K562 (cell line): ENCODE measurements at regions not wholly inside any gene's neighbourhood (a gene's known extent, or its start where the extent isn't known, plus 50 kb on each side); places are given as distances from the start of the nearest gene placed in this dataset.

Source experiments
- CC2D1A ChIP-seq: fragments of 450-650 bp; IDR thresholded peaks from 2 replicates; pipeline ENCODE4 v1.6.1; 2017; ENCODE audit warnings: mild to moderate bottlenecking
- CXXC5 ChIP-seq: fragments of 250-450 bp; sonication (Bioruptor Pico); IDR thresholded peaks from 2 replicates; pipeline ENCODE4 v1.8.0; 2022; ENCODE audit warnings: inconsistent platforms, mild to moderate bottlenecking, moderate library complexity
- PRPF4 ChIP-seq: fragments of 200-400 bp; formaldehyde crosslinking; IDR thresholded peaks from one replicate; pipeline ENCODE4 v1.6.1; 2017; ENCODE audit warnings: low read length, low read depth, mild to moderate bottlenecking; ENCODE audit not compliant: insufficient read depth, poor library complexity, severe bottlenecking
- PTTG1 ChIP-seq: fragments of 450-650 bp; IDR thresholded peaks from 2 replicates; pipeline ENCODE4 v1.6.1; 2016; ENCODE audit warnings: low read depth, mild to moderate bottlenecking, missing genetic modification characterization, missing compliant biosample characterization
- ZBTB5 ChIP-seq: fragments of 450-650 bp; IDR thresholded peaks from 2 replicates; pipeline ENCODE4 v1.6.1; 2017; ENCODE audit warnings: antibody characterized with exemption
- ZFX ChIP-seq: sonication (generic); formaldehyde crosslinking; IDR thresholded peaks from 2 replicates; pipeline ENCODE4 v1.8.0; 2022; ENCODE audit warnings: mild to moderate bottlenecking, missing genetic modification reagents, moderate library complexity
- ZNF695 ChIP-seq: fragments of 450-650 bp; formaldehyde crosslinking; IDR thresholded peaks from 2 replicates; pipeline ENCODE4 v1.4.0; 2020; ENCODE audit warnings: mild to moderate bottlenecking, moderate library complexity
- ZSCAN29 ChIP-seq: fragments of 450-650 bp; IDR thresholded peaks from 2 replicates; pipeline ENCODE4 v1.6.1; 2017
- TF ChIP-seq, protein P1 (sequence below), 2 experiments: fragments of 200-800 bp in 1 of 2; sonication (Bioruptor generic) in 1 of 2; sonication (generic) in 1 of 2; formaldehyde crosslinking in 1 of 2; IDR thresholded peaks in 1 of 2; conservative IDR thresholded peaks in 1 of 2; 2 replicates each; pipeline versions ENCODE4 v1.5.0 to v1.6.1; 2016 to 2020; ENCODE audit warnings: missing compliant biosample characterization in 1 of 2, missing genetic modification characterization in 1 of 2, missing genetic modification reagents in 1 of 2
- TF ChIP-seq, protein P2 (sequence below): fragments of 250-450 bp; sonication (Bioruptor Pico); IDR thresholded peaks from 2 replicates; pipeline ENCODE4 v1.4.0; 2020; ENCODE audit warnings: borderline replicate concordance
- TF ChIP-seq, protein P3 (sequence below): fragments of 450-650 bp; formaldehyde crosslinking; IDR thresholded peaks from 2 replicates; pipeline ENCODE4 v1.4.0; 2020; ENCODE audit warnings: mild to moderate bottlenecking, moderate library complexity

DNA sequence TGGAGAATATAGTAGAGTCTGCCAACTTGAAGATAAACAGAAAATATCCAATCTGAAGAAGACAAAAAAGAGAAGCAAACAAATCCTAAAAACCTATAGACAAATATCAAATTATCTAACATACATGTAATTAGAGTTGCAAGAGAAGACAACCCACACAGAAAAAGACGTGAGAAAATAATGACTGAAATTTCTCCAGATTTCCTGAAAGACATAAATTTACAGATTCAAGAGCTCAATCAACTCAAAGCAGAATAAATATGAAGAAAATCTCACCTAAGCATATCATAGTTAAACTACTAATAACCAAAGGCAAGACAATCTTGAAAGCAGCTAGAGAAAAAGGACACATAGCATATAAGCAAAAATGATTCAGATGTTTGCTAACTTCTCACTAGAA lies 261.2 kb upstream of the NFIA start (continued):
- TF ChIP-seq PTTG1 (tag) (no peak), PRPF4 (no peak), ZBTB5 (no peak), ZSCAN29 (no peak), CXXC5 (CRISPR knock-in tag) (no peak), ZNF695 (CRISPR knock-in tag) (no peak), CC2D1A (no peak), ZFX (CRISPR knock-in tag) (no peak)
- TF ChIP-seq, protein P1, sequence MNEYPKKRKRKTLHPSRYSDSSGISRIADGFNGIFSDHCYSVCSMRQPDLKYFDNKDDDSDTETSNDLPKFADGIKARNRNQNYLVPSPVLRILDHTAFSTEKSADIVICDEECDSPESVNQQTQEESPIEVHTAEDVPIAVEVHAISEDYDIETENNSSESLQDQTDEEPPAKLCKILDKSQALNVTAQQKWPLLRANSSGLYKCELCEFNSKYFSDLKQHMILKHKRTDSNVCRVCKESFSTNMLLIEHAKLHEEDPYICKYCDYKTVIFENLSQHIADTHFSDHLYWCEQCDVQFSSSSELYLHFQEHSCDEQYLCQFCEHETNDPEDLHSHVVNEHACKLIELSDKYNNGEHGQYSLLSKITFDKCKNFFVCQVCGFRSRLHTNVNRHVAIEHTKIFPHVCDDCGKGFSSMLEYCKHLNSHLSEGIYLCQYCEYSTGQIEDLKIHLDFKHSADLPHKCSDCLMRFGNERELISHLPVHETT (CRISPR knock-in tag; conservative IDR thresholded peaks at IDR 0.05 in 1 of 2, IDR thresholded peaks at IDR 0.05 in 1 of 2): no peak
- TF ChIP-seq, protein P2, sequence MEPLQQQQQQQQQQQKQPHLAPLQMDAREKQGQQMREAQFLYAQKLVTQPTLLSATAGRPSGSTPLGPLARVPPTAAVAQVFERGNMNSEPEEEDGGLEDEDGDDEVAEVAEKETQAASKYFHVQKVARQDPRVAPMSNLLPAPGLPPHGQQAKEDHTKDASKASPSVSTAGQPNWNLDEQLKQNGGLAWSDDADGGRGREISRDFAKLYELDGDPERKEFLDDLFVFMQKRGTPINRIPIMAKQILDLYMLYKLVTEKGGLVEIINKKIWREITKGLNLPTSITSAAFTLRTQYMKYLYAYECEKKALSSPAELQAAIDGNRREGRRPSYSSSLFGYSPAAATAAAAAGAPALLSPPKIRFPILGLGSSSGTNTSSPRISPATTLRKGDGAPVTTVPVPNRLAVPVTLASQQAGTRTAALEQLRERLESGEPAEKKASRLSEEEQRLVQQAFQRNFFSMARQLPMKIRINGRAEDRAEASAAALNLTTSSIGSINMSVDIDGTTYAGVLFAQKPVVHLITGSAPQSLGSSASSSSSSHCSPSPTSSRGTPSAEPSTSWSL (CRISPR knock-in tag): no peak
- TF ChIP-seq, protein P3, sequence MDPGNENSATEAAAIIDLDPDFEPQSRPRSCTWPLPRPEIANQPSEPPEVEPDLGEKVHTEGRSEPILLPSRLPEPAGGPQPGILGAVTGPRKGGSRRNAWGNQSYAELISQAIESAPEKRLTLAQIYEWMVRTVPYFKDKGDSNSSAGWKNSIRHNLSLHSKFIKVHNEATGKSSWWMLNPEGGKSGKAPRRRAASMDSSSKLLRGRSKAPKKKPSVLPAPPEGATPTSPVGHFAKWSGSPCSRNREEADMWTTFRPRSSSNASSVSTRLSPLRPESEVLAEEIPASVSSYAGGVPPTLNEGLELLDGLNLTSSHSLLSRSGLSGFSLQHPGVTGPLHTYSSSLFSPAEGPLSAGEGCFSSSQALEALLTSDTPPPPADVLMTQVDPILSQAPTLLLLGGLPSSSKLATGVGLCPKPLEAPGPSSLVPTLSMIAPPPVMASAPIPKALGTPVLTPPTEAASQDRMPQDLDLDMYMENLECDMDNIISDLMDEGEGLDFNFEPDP (CRISPR knock-in tag): no peak
